ENCODE measurements at regions not wholly inside any gene's neighbourhood (a gene's known extent, or its start where the extent isn't known, plus 50 kb on each side); places are given as distances from the start of the nearest gene placed in this dataset.

DNA sequence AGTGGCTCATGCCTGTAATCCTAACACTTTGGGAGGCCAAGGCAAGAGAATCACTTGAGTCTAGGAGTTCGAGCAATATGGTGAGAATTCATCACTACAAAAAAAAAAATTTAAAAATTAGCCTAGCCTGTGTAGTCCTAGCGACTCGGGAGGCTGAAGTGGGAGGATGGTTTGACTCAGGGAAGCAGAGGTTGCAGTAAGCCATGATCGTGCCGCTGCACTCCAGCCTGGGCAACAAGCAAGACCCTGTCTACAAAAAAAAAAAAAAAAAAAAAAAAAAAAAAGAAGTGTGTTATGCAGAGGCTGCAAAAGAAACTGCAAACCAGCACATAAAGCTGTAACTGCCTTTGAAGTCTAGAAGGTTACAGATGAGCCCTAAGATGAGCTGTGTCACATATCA lies 116.9 kb upstream of the SLC1A3 start:
- ChIA-PET CTCF (interaction anchor here (0.7 kb wide), 1 partner anchor 37 kb away, joined by 4 read pairs; no protein-coding TSS in a partner anchor), POLR2A (no interaction called here)

DNA sequence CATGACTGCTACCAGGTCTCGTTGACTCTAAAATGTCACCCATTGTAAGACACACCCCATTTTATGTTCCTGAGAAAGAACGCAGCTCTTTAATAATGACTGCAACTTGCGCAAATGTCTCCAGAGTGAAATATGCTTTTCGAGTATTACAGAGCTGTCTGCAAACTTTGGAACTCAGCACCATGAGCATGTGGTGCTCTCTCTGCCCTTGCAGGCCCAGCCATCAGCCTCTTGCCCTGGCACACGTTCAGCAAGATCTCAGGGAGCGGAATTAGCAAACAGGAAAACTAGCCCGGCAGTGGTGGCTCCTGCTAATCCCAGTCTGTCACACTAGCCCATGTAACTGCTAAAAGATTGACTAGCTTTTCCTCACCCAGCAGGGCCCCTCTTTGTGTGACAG lies 114.5 kb upstream of the SLC1A3 start:
- no peak for FAIRE-seq
- POLR2A ChIA-PET = no interaction called here
- CTCF ChIA-PET = interaction anchor here (1.1 to 1.2 kb wide), 2 partner anchors 10 to 15 kb away, joined by 4 read pairs; no protein-coding TSS in a partner anchor

More for the DNA sequence above, 116.9 kb upstream of the SLC1A3 start:
- TF ChIP-seq FOXS1 (CRISPR knock-in tag; IDR thresholded peaks at IDR 0.05) (no peak), MAFK (IDR thresholded peaks at IDR 0.05; ENCODE audit: partially characterized antibody) (no peak), RNF2 (IDR thresholded peaks at IDR 0.05; ENCODE audit: borderline replicate concordance, low read depth) (no peak), ZFP36 (IDR thresholded peaks at IDR 0.05; ENCODE audit: borderline replicate concordance, partially characterized antibody) (no peak), MAZ (IDR thresholded peaks at IDR 0.05; ENCODE audit: borderline replicate concordance, low read depth, low read length) (no peak), CHD2 (IDR thresholded peaks at IDR 0.05; ENCODE audit: low read length, partially characterized antibody) (no peak), GATA3 (IDR thresholded peaks at IDR 0.05; ENCODE audit: borderline replicate concordance) (no peak), POLR2A (IDR thresholded peaks at IDR 0.05; ENCODE audit: low read length) (no peak), SMC3 (IDR thresholded peaks at IDR 0.05) (no peak), PHF8 (IDR thresholded peaks at IDR 0.05; ENCODE audit: borderline replicate concordance, low read depth) (no peak), POLR2AphosphoS2 (conservative IDR thresholded peaks at IDR 0.05; ENCODE audit: low read length) (no peak), RCOR1 (IDR thresholded peaks at IDR 0.05; ENCODE audit: low read depth, low read length) (no peak), ZSCAN20 (CRISPR knock-in tag; IDR thresholded peaks at IDR 0.05) (no peak), HOXB5 (CRISPR knock-in tag; IDR thresholded peaks at IDR 0.05) (no peak), CEBPB (IDR thresholded peaks at IDR 0.05) (no peak)
- TF ChIP-seq, protein P1, sequence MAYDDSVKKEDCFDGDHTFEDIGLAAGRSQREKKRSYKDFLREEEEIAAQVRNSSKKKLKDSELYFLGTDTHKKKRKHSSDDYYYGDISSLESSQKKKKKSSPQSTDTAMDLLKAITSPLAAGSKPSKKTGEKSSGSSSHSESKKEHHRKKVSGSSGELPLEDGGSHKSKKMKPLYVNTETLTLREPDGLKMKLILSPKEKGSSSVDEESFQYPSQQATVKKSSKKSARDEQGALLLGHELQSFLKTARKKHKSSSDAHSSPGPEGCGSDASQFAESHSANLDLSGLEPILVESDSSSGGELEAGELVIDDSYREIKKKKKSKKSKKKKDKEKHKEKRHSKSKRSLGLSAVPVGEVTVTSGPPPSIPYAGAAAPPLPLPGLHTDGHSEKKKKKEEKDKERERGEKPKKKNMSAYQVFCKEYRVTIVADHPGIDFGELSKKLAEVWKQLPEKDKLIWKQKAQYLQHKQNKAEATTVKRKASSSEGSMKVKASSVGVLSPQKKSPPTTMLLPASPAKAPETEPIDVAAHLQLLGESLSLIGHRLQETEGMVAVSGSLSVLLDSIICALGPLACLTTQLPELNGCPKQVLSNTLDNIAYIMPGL (CRISPR knock-in tag; IDR thresholded peaks at IDR 0.05; ENCODE audit: borderline replicate concordance) = no peak
- TF ChIP-seq, protein P2, sequence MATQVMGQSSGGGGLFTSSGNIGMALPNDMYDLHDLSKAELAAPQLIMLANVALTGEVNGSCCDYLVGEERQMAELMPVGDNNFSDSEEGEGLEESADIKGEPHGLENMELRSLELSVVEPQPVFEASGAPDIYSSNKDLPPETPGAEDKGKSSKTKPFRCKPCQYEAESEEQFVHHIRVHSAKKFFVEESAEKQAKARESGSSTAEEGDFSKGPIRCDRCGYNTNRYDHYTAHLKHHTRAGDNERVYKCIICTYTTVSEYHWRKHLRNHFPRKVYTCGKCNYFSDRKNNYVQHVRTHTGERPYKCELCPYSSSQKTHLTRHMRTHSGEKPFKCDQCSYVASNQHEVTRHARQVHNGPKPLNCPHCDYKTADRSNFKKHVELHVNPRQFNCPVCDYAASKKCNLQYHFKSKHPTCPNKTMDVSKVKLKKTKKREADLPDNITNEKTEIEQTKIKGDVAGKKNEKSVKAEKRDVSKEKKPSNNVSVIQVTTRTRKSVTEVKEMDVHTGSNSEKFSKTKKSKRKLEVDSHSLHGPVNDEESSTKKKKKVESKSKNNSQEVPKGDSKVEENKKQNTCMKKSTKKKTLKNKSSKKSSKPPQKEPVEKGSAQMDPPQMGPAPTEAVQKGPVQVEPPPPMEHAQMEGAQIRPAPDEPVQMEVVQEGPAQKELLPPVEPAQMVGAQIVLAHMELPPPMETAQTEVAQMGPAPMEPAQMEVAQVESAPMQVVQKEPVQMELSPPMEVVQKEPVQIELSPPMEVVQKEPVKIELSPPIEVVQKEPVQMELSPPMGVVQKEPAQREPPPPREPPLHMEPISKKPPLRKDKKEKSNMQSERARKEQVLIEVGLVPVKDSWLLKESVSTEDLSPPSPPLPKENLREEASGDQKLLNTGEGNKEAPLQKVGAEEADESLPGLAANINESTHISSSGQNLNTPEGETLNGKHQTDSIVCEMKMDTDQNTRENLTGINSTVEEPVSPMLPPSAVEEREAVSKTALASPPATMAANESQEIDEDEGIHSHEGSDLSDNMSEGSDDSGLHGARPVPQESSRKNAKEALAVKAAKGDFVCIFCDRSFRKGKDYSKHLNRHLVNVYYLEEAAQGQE (IDR thresholded peaks at IDR 0.05) = no peak
- TF ChIP-seq, protein P3, sequence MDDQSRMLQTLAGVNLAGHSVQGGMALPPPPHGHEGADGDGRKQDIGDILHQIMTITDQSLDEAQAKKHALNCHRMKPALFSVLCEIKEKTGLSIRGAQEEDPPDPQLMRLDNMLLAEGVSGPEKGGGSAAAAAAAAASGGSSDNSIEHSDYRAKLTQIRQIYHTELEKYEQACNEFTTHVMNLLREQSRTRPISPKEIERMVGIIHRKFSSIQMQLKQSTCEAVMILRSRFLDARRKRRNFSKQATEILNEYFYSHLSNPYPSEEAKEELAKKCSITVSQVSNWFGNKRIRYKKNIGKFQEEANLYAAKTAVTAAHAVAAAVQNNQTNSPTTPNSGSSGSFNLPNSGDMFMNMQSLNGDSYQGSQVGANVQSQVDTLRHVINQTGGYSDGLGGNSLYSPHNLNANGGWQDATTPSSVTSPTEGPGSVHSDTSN (IDR thresholded peaks at IDR 0.05) = no peak
- Histone ChIP-seq H3K4me1 (no peaks in the 10 kb centered on the region), H3K4me3 (no peak overlapping the region), H3K9me3 (no peaks in the 10 kb centered on the region), H3K27ac (no peak overlapping the region), H3K4me2 (no peak overlapping the region)
- no peak for DNase-seq (ENCODE audit: low read depth in 1 of 2, low spot score in 1 of 2)
- FAIRE-seq = no peak
- WGBS (ENCODE audit: missing lambda C conversion rate) = 52% methylated on average over 5 of the region's 5 CpGs
- no peak for ATAC-seq

More for the DNA sequence above, 114.5 kb upstream of the SLC1A3 start:
- Histone ChIP-seq H3K27ac (no peak overlapping the region), H3K9me3 (no peaks in the 10 kb centered on the region), H3K4me3 (no peak overlapping the region), H3K4me2 (no peak overlapping the region), H3K4me1 (no peaks in the 10 kb centered on the region)
- DNase-seq (ENCODE audit: low read depth in 1 of 2, low spot score in 1 of 2) (no peak), ATAC-seq (no peak)
- TF ChIP-seq ZC3H11A (IDR thresholded peaks at IDR 0.05) = no peak
- WGBS (ENCODE audit: missing lambda C conversion rate) = 29% methylated on average over 7 of the region's 7 CpGs
